ENCODE measurements at regions not wholly inside any gene's neighbourhood (a gene's known extent, or its start where the extent isn't known, plus 50 kb on each side); places are given as distances from the start of the nearest gene placed in this dataset.

DNA sequence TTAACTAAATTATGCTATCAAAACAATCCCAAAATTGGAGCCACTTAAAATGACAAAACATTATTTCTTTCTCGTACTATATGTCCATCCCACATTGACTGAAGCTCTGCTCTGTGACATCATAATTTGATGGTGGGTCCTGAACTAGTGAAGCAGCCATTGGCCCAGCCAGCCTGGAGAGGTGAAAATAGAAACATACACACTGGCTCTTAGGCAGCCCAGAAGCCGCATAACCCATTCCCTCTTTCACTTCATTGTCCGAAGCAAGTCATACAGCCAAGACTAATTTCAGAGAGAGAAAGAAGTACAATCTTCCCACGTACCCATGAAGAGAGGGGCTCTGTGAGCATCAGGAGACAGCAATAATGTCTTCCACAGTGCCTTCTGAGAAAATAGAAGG is 342.5 kb downstream of the NFIB start:
- Histone ChIP-seq H3K4ac (ENCODE audit: low read depth, low read length) (no peak overlapping the region), H2BK120ac (ENCODE audit: low read depth, low read length, poor library complexity, severe bottlenecking) (no peak overlapping the region), H2BK20ac (ENCODE audit: low read depth, low read length, poor library complexity, severe bottlenecking) (no peak overlapping the region), H3K9ac (ENCODE audit: extremely low read depth, insufficient read length, low read length) (no peak overlapping the region), H3K23ac (ENCODE audit: insufficient read length, low read depth, low read length) (no peak overlapping the region), H3K79me1 (ENCODE audit: insufficient read depth, low read depth, low read length, poor library complexity, severe bottlenecking) (no peaks in the 10 kb centered on the region), H4K8ac (replicated peaks; ENCODE audit: insufficient read length, low read depth, low read length) (no peak overlapping the region), H3K14ac (ENCODE audit: insufficient read depth, low read length) (no peak overlapping the region), H3K18ac (ENCODE audit: insufficient read length, low read depth, low read length) (no peak overlapping the region), H3K23me2 (ENCODE audit: insufficient read length, low read depth, low read length, poor library complexity, severe bottlenecking) (no peaks in the 10 kb centered on the region), H4K91ac (ENCODE audit: insufficient read length, low read depth, low read length) (no peak overlapping the region), H3T11ph (ENCODE audit: low read length) (no peak overlapping the region), H2BK15ac (ENCODE audit: low read depth, low read length) (no peak overlapping the region), H3K27me3 (ENCODE audit: insufficient read depth, low read length) (no peaks in the 10 kb centered on the region), H3K56ac (ENCODE audit: insufficient read length, low read depth, low read length) (no peak overlapping the region), H2AK5ac (ENCODE audit: insufficient read length, low read length) (no peak overlapping the region), H4K20me1 (ENCODE audit: control insufficient read depth, insufficient read depth, insufficient read length) (no peaks in the 10 kb centered on the region), H2BK5ac (ENCODE audit: insufficient read length, low read length) (no peak overlapping the region), H3K4me2 (ENCODE audit: insufficient read depth, insufficient read length, low read length) (no peak overlapping the region), H3K27ac (ENCODE audit: insufficient read length, low read depth, low read length) (no peak overlapping the region), H2BK12ac (ENCODE audit: insufficient read length, low read depth, low read length) (no peak overlapping the region), H2AFZ (ENCODE audit: low read length) (no peak overlapping the region), H3K4me1 (ENCODE audit: insufficient read depth, low read length) (no peaks in the 10 kb centered on the region), H3K9me3 (ENCODE audit: control insufficient read depth, low read depth, low read length) (no peaks in the 10 kb centered on the region), H3K79me2 (ENCODE audit: insufficient read depth, low read length) (no peaks in the 10 kb centered on the region), H4K5ac (ENCODE audit: insufficient read length, low read depth, low read length) (no peak overlapping the region)
- no peak for DNase-seq
- WGBS (ENCODE audit: extremely low coverage, insufficient read length, low lambda C conversion rate) = no CpG with 5 or more reads among the region's 4 CpGs
- Mint-ChIP-seq H3K4me1 (peaks cover 0 to 11% of the 10 kb centered on the region in 2 experiments; a peak in 2 of 4 replicates), H3K9me3 (no peaks in the 10 kb centered on the region), H3K27me3 (ENCODE audit: low read depth) (no peaks in the 10 kb centered on the region), H3K36me3 (ENCODE audit: insufficient read depth in 1 of 3, low read depth in 3 of 3) (no peaks in the 10 kb centered on the region), H3K27ac (no peak overlapping the region; a peak in 1 of 7 replicates), H3K4me3 (no peak overlapping the region)
- TF ChIP-seq, protein P1, sequence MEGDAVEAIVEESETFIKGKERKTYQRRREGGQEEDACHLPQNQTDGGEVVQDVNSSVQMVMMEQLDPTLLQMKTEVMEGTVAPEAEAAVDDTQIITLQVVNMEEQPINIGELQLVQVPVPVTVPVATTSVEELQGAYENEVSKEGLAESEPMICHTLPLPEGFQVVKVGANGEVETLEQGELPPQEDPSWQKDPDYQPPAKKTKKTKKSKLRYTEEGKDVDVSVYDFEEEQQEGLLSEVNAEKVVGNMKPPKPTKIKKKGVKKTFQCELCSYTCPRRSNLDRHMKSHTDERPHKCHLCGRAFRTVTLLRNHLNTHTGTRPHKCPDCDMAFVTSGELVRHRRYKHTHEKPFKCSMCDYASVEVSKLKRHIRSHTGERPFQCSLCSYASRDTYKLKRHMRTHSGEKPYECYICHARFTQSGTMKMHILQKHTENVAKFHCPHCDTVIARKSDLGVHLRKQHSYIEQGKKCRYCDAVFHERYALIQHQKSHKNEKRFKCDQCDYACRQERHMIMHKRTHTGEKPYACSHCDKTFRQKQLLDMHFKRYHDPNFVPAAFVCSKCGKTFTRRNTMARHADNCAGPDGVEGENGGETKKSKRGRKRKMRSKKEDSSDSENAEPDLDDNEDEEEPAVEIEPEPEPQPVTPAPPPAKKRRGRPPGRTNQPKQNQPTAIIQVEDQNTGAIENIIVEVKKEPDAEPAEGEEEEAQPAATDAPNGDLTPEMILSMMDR (conservative IDR thresholded peaks at IDR 0.05) = no peak
